ENCODE measurements at regions not wholly inside any gene's neighbourhood (a gene's known extent, or its start where the extent isn't known, plus 50 kb on each side); places are given as distances from the start of the nearest gene placed in this dataset.

GRCh38 chr4:60879135-60879701 is 320.9 kb upstream of the ADGRL3 start:
- no peak overlapping the region for H3K4me3 ChIP-seq
- H3K9me3 ChIP-seq (ENCODE audit: low read depth) = no peaks in the 10 kb centered on the region
- H3K27me3 ChIP-seq = no peaks in the 10 kb centered on the region
- no peaks in the 10 kb centered on the region for H3K36me3 ChIP-seq
- no peak for TF ChIP-seq CTCF (IDR thresholded peaks at IDR 0.05; ENCODE audit: low read depth, low read length)
- no peak overlapping the region for H3K27ac ChIP-seq
- no peaks in the 10 kb centered on the region for H3K4me1 ChIP-seq (ENCODE audit: low read depth)
- DNase-seq (ENCODE audit: low read depth in 1 of 2, low spot score in 1 of 2) = no peak

- no peak overlapping the region for H3K27ac ChIP-seq
- DNase-seq (ENCODE audit: low read depth in 1 of 2, low spot score in 1 of 2) = peak in 1 of 2 donors; percentile 17
These were observed 315.5 kb upstream of the ADGRL3 start for GRCh38 chr4:60884587-60884986.

GRCh38 chr4:60885011-60885410 is 315.1 kb upstream of the ADGRL3 start:
- Histone ChIP-seq H3K9me3 (ENCODE audit: low read depth) (no peaks in the 10 kb centered on the region), H3K27me3 (no peaks in the 10 kb centered on the region), H3K36me3 (no peaks in the 10 kb centered on the region), H3K27ac (no peak overlapping the region), H3K4me1 (ENCODE audit: low read depth) (no peaks in the 10 kb centered on the region), H3K4me3 (no peak overlapping the region)
- no peak for TF ChIP-seq CTCF (IDR thresholded peaks at IDR 0.05; ENCODE audit: low read depth, low read length)
- peak in 1 of 2 donors; percentile 15 for DNase-seq (ENCODE audit: low read depth in 1 of 2, low spot score in 1 of 2)

More at GRCh38 chr4:60884587-60884986, 315.5 kb upstream of the ADGRL3 start:
- Histone ChIP-seq H3K4me1 (ENCODE audit: low read depth) (no peaks in the 10 kb centered on the region), H3K36me3 (no peaks in the 10 kb centered on the region), H3K4me3 (no peak overlapping the region), H3K27me3 (no peaks in the 10 kb centered on the region), H3K9me3 (ENCODE audit: low read depth) (no peaks in the 10 kb centered on the region)
- no peak for TF ChIP-seq CTCF (IDR thresholded peaks at IDR 0.05; ENCODE audit: low read depth, low read length)

GRCh38 chr4:60890743-60891142 is 309.4 kb upstream of the ADGRL3 start:
- no peaks in the 10 kb centered on the region for H3K27me3 ChIP-seq
- H3K27ac ChIP-seq = no peak overlapping the region
- no peaks in the 10 kb centered on the region for H3K36me3 ChIP-seq
- no peak for DNase-seq (ENCODE audit: low read depth in 1 of 2, low spot score in 1 of 2)
- no peak overlapping the region for H3K4me3 ChIP-seq
- no peaks in the 10 kb centered on the region for H3K9me3 ChIP-seq (ENCODE audit: low read depth)
- TF ChIP-seq CTCF (IDR thresholded peaks at IDR 0.05; ENCODE audit: low read depth, low read length) = no peak
- H3K4me1 ChIP-seq (ENCODE audit: low read depth) = no peaks in the 10 kb centered on the region

- no peaks in the 10 kb centered on the region for H3K4me1 ChIP-seq (ENCODE audit: low read depth)
- H3K27ac ChIP-seq = no peak overlapping the region
- DNase-seq (ENCODE audit: low read depth in 1 of 2, low spot score in 1 of 2) = no peak
- H3K4me3 ChIP-seq = no peak overlapping the region
- H3K36me3 ChIP-seq = no peaks in the 10 kb centered on the region
- no peak for TF ChIP-seq CTCF (IDR thresholded peaks at IDR 0.05; ENCODE audit: low read depth, low read length)
- no peaks in the 10 kb centered on the region for H3K27me3 ChIP-seq
- H3K9me3 ChIP-seq (ENCODE audit: low read depth) = no peaks in the 10 kb centered on the region
These were observed 308.2 kb upstream of the ADGRL3 start for GRCh38 chr4:60891947-60892346.
